Mesothelial cell of epicardium (in vitro differentiated cells): ENCODE measurements at regions not wholly inside any gene's neighbourhood (a gene's known extent, or its start where the extent isn't known, plus 50 kb on each side); places are given as distances from the start of the nearest gene placed in this dataset.
"Not testable (repeated sequence)": the region's sequence is repeated elsewhere in the genome, so short reads cannot be mapped to it uniquely, and the experiment has no call there.

Experiments used
- DNase-seq, 2 experiments: peaks; one replicate each; pipeline ENCODE4 v3.0.0; 2021; ENCODE audit warnings: low spot score in 2 of 2; ENCODE audit not compliant: unreplicated experiment in 2 of 2
- H3K27ac Mint-ChIP-seq: 2 replicates; pipeline ENCODE4 v1.8.0; 2021; ENCODE audit warnings: mixed read lengths
- H3K27me3 Mint-ChIP-seq: 2 replicates; pipeline ENCODE4 v1.8.0; 2021; ENCODE audit warnings: low read depth, mixed read lengths
- H3K36me3 Mint-ChIP-seq: 2 replicates; pipeline ENCODE4 v1.8.0; 2021; ENCODE audit warnings: mixed read lengths
- H3K4me1 Mint-ChIP-seq: 2 replicates; pipeline ENCODE4 v1.8.0; 2021; ENCODE audit warnings: mixed read lengths
- H3K4me3 Mint-ChIP-seq: 2 replicates; pipeline ENCODE4 v1.8.0; 2021; ENCODE audit warnings: mild to moderate bottlenecking, moderate library complexity, mixed read lengths
- H3K9me3 Mint-ChIP-seq: 2 replicates; pipeline ENCODE4 v1.8.0; 2021; ENCODE audit warnings: mixed read lengths
- CTCF ChIP-seq: fragments of 200-600 bp; sonication (generic); IDR thresholded peaks from one replicate; pipeline ENCODE4 v1.5.0; 2021; ENCODE audit warnings: antibody characterized with exemption; ENCODE audit not compliant: unreplicated experiment

- H3K36me3 Mint-ChIP-seq, result no peaks in the 10 kb centered on the region
- no peaks in the 10 kb centered on the region for H3K9me3 Mint-ChIP-seq
- DNase-seq, result peak in 1 of 2 experiments; percentile 39
- H3K27me3 Mint-ChIP-seq, result peaks cover 19% of the 10 kb centered on the region
- H3K4me1 Mint-ChIP-seq, result peaks cover 6% of the 10 kb centered on the region
- peak; percentile 78 for TF ChIP-seq CTCF
- no peak overlapping the region for H3K4me3 Mint-ChIP-seq
- H3K27ac Mint-ChIP-seq, result no peak overlapping the region
Measured at GRCh38 chr3:18559331-18559842, 134.2 kb upstream of the SATB1 start.

- TF ChIP-seq CTCF, result no peak
- no peak overlapping the region for H3K4me3 Mint-ChIP-seq
Measured at GRCh38 chr3:18558507-18558906, 133.4 kb upstream of the SATB1 start.

GRCh38 chr3:18557216-18557615 lies 132.1 kb upstream of the SATB1 start:
- Mint-ChIP-seq H3K4me1 (peaks cover 6% of the 10 kb centered on the region), H3K36me3 (no peaks in the 10 kb centered on the region), H3K9me3 (no peaks in the 10 kb centered on the region), H3K27me3 (peaks cover 16% of the 10 kb centered on the region), H3K27ac (no peak overlapping the region), H3K4me3 (no peak overlapping the region)
- no peak for DNase-seq
- TF ChIP-seq CTCF, result no peak

More at GRCh38 chr3:18558507-18558906, 133.4 kb upstream of the SATB1 start:
- Mint-ChIP-seq H3K36me3 (no peaks in the 10 kb centered on the region), H3K9me3 (no peaks in the 10 kb centered on the region), H3K4me1 (peaks cover 6% of the 10 kb centered on the region), H3K27ac (no peak overlapping the region), H3K27me3 (peaks cover 19% of the 10 kb centered on the region)
- no peak for DNase-seq

GRCh38 chr3:18556503-18557135 lies 131.5 kb upstream of the SATB1 start:
- Mint-ChIP-seq H3K4me1 (peaks cover 6% of the 10 kb centered on the region), H3K36me3 (no peaks in the 10 kb centered on the region), H3K4me3 (no peak overlapping the region), H3K27me3 (peaks cover 10% of the 10 kb centered on the region), H3K9me3 (no peaks in the 10 kb centered on the region), H3K27ac (no peak overlapping the region)
- DNase-seq, result no peak
- TF ChIP-seq CTCF, result no peak

- DNase-seq, result no peak
- TF ChIP-seq CTCF, result no peak
- peaks cover 6% of the 10 kb centered on the region for H3K4me1 Mint-ChIP-seq
- no peak overlapping the region for H3K4me3 Mint-ChIP-seq
- H3K27me3 Mint-ChIP-seq, result peaks cover 8% of the 10 kb centered on the region
- no peaks in the 10 kb centered on the region for H3K36me3 Mint-ChIP-seq
- no peaks in the 10 kb centered on the region for H3K9me3 Mint-ChIP-seq
- no peak overlapping the region for H3K27ac Mint-ChIP-seq
Measured at GRCh38 chr3:18556001-18556408, 130.9 kb upstream of the SATB1 start.

GRCh38 chr3:18552579-18553105 lies 127.5 kb upstream of the SATB1 start:
- H3K9me3 Mint-ChIP-seq, result peaks cover 11% of the 10 kb centered on the region
- not testable (repeated sequence) for DNase-seq, H3K27ac Mint-ChIP-seq, H3K36me3 Mint-ChIP-seq, H3K4me1 Mint-ChIP-seq, H3K4me3 Mint-ChIP-seq, H3K27me3 Mint-ChIP-seq
